Vagina (tissue), 2 donors: ENCODE measurements at regions not wholly inside any gene's neighbourhood (a gene's known extent, or its start where the extent isn't known, plus 50 kb on each side); places are given as distances from the start of the nearest gene placed in this dataset.

ENCODE experiments used
- POLR2A ChIP-seq, 2 donors: fragments of 450-650 bp; IDR thresholded peaks; one replicate each; pipeline ENCODE4 v1.6.1; 2017; ENCODE audit warnings: antibody characterized with exemption in 2 of 2, mild to moderate bottlenecking in 2 of 2, moderate library complexity in 2 of 2
- TF ChIP-seq, protein P1 (sequence below), 3 experiments: fragments of 450-650 bp in 2 of 3; fragments of 200-600 bp in 1 of 3; sonication (generic) in 1 of 3; IDR thresholded peaks; one replicate each; pipeline ENCODE4 v1.5.1; 2017 to 2019; ENCODE audit warnings: antibody characterized with exemption in 3 of 3, mild to moderate bottlenecking in 2 of 3, moderate library complexity in 2 of 3

DNA sequence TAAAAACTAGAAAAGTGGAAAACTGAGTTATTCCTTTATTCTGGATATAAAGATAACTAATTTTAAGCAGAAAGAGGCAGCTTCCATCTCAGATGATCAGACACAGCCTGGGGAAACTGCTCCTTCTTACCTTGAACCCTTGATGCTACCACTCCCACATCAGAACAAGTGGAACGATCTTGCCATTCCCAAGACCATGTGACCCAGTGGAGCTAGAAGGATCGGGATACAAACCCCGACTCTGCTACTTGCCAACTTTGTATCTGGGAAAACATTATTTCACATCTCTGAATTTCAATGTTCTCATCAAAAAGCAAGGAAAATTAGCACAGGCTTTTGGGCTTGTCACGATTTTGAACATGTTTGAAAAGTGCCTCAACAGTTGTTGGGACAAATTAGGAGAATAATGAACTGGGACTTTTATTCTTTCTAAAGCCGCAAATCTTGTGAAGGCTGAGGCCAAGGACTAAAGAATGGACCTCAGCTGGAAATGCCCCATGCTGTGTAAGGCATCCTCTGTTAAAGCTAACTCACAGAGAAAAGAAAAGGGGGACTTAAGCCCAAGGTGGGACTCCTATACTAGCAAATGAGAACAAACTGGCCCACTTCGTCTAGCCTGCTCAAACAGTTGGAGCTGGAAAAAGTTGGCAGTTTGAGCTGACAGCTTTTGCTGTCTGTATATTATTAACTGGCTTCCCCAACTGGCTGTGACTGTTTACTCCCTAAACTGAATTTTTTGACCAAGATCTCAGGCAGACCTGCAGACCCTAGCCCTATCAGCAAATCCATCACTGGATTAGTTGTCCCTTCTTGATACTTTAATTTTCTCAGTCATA lies 552.3 kb downstream of the EFNA5 start:
- TF ChIP-seq, protein P1, sequence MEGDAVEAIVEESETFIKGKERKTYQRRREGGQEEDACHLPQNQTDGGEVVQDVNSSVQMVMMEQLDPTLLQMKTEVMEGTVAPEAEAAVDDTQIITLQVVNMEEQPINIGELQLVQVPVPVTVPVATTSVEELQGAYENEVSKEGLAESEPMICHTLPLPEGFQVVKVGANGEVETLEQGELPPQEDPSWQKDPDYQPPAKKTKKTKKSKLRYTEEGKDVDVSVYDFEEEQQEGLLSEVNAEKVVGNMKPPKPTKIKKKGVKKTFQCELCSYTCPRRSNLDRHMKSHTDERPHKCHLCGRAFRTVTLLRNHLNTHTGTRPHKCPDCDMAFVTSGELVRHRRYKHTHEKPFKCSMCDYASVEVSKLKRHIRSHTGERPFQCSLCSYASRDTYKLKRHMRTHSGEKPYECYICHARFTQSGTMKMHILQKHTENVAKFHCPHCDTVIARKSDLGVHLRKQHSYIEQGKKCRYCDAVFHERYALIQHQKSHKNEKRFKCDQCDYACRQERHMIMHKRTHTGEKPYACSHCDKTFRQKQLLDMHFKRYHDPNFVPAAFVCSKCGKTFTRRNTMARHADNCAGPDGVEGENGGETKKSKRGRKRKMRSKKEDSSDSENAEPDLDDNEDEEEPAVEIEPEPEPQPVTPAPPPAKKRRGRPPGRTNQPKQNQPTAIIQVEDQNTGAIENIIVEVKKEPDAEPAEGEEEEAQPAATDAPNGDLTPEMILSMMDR (IDR thresholded peaks at IDR 0.05), result no peak
- no peak for TF ChIP-seq POLR2A (IDR thresholded peaks at IDR 0.05)
